ENCODE measurements at regions not wholly inside any gene's neighbourhood (a gene's known extent, or its start where the extent isn't known, plus 50 kb on each side); places are given as distances from the start of the nearest gene placed in this dataset.
"Not testable (repeated sequence)": the region's sequence is repeated elsewhere in the genome, so short reads cannot be mapped to it uniquely, and the experiment has no call there.

GRCh38 chr1:101371259-101371658 is 134.4 kb downstream of the S1PR1 start:
- DNase-seq, result peak in 2 of 5 experiments; percentile 19 to 95

- DNase-seq, result no peak
Observed at GRCh38 chr1:101373570-101373969, 136.8 kb downstream of the S1PR1 start.

- not testable (repeated sequence) for DNase-seq
Observed at GRCh38 chr1:101375448-101375847, 138.6 kb downstream of the S1PR1 start.

GRCh38 chr1:101376121-101377083 is 139.6 kb downstream of the S1PR1 start:
- DNase-seq, result no peak

- no peak for DNase-seq
Observed at GRCh38 chr1:101377084-101377835, 140.4 kb downstream of the S1PR1 start.

- DNase-seq, result no peak
Observed at GRCh38 chr1:101379037-101379436, 142.2 kb downstream of the S1PR1 start.

GRCh38 chr1:101379950-101380349 is 143.1 kb downstream of the S1PR1 start:
- peak in 1 of 5 experiments; percentile 55 for DNase-seq

GRCh38 chr1:101382135-101382534 is 145.3 kb downstream of the S1PR1 start:
- no peak for DNase-seq

GRCh38 chr1:101388904-101389546 is 152.2 kb downstream of the S1PR1 start:
- peak in 1 of 5 experiments; percentile 88 for DNase-seq

- DNase-seq, result peak in 1 of 5 experiments; percentile 14
Observed at GRCh38 chr1:101389547-101389929, 152.7 kb downstream of the S1PR1 start.

GRCh38 chr1:101392552-101392951 is 155.7 kb downstream of the S1PR1 start:
- DNase-seq, result no peak

GRCh38 chr1:101394041-101394440 is 157.2 kb downstream of the S1PR1 start:
- no peak for DNase-seq

GRCh38 chr1:101399222-101399621 is 162.4 kb downstream of the S1PR1 start:
- DNase-seq, result no peak

GRCh38 chr1:101406271-101406670 is 169.5 kb downstream of the S1PR1 start:
- DNase-seq, result no peak

- no peak for DNase-seq
Observed at GRCh38 chr1:101406681-101407080, 169.9 kb downstream of the S1PR1 start.

GRCh38 chr1:101407505-101408211 is 170.8 kb downstream of the S1PR1 start:
- no peak for DNase-seq

GRCh38 chr1:101408212-101409042 is 171.6 kb downstream of the S1PR1 start:
- DNase-seq, result no peak

- DNase-seq, result no peak
Observed at GRCh38 chr1:101409102-101409501, 172.3 kb downstream of the S1PR1 start.

GRCh38 chr1:101410048-101410878 is 173.4 kb downstream of the S1PR1 start:
- DNase-seq, result no peak

- DNase-seq, result no peak
Observed at GRCh38 chr1:101420406-101420805, 183.6 kb downstream of the S1PR1 start.

- DNase-seq, result not testable (repeated sequence)
Observed at GRCh38 chr1:101428083-101428482, 191.3 kb downstream of the S1PR1 start.
